ENCODE measurements at regions not wholly inside any gene's neighbourhood (a gene's known extent, or its start where the extent isn't known, plus 50 kb on each side); places are given as distances from the start of the nearest gene placed in this dataset.

DNA sequence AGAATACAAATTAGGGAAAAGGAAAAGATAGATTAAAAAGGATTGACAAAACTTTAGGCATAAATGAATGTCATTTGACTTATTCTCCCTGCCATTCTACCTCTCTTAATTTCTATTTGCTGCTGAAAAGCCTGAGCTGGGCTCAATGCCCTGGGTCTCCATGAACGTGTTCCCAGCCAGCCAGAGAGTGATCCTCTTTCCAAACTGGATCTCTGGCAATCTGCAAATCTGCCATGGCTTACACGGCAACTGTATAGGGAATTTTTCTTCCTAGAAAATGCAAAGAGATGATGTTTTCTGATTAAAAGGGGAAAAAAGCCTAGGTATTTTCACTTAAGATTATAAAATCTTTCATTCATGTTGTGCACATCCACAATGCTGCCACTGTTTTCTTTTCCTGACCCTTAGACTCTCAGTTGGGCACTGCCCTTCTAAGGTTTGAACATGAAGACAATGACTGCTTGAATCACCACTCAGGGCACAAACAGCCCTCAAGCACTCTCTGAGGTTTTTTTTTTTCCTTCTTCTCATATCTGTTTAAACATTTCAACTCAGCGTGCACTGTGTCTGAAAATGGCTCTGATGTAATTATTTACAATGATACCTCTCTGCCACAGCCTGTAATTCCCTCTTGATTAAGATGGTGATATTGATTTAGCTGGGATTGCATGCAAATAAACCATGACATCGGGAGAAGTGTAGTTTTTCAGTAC is 60.3 kb downstream of the DACT1 start:
- DNase-seq = no peak

DNA sequence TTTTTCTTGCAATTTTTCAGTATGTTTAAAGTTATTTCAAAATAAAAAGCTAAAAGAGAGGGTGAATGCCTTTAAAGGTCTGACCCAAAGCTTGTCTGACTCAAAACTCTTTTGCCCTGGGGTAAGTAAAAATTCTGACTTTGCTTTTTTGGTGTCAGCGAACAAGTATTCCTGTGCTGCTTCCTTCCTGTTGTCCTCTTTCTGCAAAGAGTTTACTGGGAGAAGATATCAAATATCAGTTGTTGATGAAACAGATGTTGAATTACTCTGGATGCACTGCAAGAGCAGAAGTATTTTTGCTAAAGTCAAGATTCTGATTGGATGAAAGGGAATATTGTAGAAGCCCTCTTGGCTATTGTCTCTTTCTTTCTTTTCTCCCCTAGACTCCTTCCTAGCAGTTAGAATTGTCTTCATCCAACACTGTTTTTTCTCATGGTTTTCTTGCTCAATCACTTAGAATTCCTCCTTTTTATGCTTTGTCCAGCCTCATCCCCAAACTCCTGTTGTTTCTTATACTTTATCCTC is 62.0 kb downstream of the DACT1 start:
- no peak for DNase-seq

DNA sequence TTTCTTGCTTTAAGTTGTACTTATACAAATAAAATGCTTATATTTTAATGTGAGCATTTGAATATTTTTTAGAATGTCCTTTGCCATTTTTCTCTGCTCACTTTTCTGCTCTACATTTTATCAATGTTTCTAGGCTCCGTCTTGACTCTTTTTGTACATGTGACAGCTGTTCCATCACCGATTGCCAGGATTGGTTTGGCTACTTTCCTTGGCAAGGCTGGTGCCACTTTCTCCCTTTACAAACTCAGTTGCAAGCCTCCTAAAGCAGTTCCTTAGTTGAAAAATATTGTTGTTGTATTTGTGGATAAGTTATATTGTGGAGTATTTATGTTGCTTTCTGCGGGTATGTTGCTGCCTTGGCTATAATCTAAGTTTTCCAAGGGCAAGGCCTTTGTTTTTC is 63.4 kb downstream of the DACT1 start:
- DNase-seq = no peak

DNA sequence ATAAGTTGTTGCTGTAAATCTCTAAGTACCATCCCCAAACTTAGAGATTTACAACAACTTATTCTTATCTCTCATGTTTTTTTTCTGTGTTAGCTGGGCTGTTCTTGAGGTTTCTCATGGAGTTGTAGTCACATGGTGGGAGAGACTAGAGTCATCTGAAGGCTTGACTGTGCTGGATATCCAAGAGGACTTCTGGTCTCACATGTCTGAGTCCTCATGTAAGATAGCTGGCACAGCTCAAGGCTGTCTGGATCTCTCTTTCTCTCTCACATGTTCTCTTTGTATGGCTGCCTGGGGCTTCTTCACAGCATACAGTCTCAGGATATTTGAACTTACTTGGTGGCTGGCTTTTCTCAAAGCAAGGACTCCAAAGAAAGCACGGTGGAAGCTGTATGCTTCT is 63.8 kb downstream of the DACT1 start:
- no peak for DNase-seq

DNA sequence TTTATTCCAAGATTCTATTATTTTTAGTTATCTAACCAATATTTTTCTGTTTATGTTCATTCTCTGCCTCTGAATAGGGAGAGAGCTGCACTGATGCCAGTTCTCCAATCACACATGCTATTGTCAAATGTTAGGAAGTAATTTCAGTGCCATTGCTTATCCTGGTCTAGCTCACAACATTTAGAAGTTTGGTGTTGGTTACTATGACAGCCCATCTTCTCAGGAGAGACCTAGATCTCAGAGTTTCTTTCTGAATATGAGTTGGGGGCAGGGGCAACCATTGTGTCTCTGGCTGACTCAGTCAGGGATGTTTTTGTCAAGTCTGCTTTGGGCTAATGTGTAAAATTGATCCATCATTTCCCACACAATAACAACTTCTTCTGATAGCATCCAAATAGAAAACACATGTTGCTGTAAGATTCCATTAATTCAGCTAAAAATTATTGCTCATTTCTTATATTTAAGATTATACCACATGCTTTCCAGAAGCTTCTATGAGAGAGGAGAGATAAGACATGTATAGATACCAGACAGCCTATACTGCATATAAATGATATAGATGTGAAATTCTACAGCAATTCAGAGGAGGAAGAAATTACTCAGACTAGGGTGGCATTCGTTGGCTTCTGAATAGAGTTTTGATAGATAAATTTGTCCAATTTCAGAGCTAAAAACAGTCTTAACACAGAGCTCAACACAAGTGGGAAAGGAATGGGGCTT is 64.8 kb downstream of the DACT1 start:
- no peak for DNase-seq

DNA sequence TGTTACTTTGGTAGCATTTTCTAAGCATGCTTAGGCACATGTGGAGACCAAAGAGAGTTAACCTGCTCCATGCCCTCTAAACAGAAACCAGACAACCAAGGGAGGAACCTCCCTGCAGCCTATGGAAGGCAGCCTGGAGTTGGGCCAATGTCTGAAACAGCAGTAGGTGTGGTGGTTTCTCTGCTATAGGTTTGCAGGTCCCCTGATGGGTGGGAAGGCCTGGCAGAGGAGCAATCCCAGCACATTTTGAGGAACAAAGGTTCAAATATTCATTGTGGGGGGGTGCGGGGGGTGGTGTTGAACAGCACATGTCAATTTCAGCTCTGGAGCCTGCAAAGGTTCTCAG is 65.4 kb downstream of the DACT1 start:
- DNase-seq = no peak

DNA sequence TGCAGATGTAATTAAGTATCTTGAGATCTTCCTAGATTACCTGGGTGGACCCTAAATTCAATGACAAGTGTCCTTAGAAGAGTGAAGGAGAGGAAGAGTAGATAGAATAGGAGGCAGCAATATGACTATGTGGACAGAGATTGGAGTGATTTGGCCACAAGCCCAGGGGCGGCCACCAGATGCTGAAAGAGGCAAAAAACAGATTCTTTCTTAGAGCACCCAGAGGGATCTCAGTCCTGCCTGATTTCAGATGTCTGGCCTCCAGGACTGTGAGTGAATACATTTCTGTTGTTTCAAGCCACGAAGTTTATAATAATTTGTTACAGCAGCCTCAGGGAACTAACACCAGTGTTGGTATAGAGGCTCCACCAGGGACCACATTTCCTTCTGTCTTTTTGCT is 67.3 kb downstream of the DACT1 start:
- no peak for DNase-seq

DNA sequence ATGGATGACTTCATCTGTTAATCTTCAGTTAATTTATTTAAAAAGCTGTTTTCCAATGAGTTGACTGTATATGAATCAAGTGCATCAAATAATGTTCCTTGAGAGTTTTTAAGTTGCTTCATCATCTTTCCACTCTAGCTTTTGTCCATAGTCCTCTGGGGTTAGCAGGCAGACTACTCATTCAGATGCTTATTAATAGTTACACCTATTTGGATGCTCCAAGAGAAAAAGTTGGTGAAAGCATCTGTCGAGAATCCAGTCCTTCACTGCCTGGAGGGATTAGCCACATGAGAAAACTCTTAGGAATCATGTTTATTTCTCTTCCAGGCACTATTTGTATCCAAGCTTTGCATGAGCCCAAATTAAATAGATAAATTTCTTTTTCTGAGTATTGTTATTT is 70.2 kb downstream of the DACT1 start:
- DNase-seq = no peak

DNA sequence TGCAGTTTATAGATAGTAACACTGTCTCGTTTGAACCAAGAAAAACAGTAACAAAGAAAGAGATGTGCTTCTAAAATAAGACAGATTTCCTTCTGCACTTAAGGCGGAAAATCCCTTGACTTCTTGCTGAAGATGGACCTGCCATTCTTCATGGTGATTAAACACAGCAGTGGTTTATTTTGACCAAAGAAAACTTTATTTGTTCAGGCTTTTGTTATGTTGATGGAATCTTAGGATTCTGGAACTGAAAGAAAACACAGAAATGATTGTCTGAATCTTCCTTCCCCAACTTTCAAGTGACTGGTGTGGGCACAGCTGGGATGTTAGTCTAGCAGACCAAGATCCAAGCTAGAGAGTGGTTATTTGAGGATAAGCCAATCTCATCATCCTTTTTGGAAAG is 72.2 kb downstream of the DACT1 start:
- DNase-seq = no peak

DNA sequence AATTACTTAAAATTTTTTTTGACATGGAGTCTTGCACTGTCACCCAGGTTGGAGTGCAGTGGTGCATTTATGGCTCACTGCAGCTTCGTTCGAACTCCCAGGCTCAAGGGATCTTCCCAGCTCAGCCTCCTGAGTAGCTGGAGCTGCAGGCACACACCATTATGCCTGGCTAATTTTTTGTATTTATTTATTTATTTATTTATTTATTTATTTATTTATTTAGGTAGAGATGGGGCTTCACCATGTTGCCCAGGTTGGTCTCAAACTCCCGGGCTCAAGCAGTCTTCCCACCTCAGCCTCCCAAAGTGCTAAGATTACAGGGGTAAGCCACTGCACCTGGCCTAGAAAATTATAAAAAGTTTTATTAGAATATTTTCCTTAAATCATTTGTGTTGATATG is 73.6 kb downstream of the DACT1 start:
- no peak for DNase-seq

DNA sequence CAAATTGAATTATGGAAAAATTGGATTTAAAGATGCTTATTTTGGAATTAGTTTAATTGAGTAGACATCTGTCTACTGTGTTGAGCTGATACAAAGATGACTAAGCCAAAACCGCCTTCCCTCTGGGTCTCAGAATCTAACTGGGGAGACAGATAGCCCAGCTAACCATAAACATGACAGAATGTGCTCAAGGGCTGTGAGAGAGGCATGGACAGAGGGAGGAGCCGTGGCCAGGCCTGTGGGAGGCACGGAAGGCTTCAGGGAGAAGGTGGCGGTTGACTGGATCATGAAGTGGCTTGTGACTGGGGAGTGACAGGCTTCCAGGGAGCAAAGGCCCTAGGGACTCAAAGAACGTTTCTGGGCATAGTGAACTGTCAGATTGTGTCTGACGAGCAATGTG is 74.6 kb downstream of the DACT1 start:
- no peak for DNase-seq

DNA sequence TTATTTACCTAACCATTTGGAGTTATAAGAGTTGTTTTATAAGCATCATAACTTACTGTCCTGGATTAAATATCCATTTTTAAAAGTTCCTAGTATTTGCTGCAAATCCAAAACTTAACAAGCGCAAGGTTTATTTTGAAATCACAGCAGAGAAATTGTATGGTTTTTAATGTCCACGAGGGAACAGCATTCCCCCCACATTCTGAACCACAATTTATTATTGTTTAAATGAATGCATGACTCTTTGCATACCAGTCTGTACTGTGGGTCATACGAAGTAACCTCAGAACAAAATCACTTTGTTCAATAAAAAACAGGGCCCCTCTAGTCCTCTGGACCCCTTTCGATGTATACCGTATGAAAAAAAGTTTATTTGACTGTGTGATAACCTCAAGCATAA is 75.9 kb downstream of the DACT1 start:
- DNase-seq = no peak

DNA sequence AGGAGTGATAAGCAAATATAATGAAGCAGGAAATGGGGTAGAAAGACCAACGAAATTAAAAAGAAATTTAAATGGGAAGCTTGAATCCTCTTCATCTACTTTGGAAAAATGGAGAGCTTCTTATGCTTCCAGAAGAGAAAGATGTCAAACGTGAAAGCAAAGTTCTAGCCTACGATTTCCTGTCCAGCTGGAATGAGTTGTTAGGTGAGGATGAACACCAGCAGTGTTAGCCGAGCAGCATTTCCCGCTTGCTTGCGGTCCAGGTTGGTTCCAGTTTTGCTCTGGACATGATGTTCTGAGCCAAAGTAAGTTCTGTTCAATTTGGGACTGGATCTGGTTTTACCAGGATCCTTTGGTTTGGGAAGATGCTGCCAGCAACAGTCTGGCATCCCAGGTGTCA is 78.9 kb downstream of the DACT1 start:
- no peak for DNase-seq

DNA sequence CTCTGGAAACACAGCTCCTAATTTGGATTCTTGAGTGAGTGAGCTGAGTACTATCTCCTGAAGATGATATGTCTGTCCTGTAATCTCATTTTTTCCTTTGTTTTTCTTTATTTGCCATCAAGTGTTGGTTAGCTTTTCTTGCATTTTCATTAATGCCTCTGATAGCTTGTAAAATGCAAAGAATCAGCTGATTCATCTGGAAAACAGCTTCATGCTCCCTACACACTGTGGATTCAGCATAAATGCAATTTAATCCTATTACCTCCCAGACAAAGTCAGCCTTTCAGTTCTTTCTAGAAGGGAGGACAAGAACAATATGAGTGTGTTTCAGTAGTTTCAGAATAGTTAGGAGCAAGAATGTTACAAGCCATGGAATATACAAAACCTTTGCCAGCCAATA is 79.4 kb downstream of the DACT1 start:
- DNase-seq = no peak

DNA sequence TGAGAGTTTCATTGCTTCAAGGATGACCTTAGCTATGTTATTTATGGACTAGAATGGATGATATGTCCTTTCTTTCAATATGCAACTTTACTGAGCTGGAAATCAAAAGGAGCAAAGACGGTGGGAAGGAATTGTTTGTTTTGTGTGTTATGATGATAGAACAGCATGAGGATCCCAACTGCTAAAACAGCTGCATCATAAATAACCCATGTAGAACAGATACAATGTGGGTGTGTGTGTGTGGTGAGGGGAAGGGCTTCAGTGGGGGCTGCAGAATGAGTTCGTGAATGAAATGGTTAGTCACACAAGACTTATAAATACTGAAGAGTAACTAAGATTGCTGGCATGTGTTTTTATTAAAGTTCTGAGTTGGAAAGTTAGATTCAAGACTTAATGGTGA is 80.1 kb downstream of the DACT1 start:
- no peak for DNase-seq

DNA sequence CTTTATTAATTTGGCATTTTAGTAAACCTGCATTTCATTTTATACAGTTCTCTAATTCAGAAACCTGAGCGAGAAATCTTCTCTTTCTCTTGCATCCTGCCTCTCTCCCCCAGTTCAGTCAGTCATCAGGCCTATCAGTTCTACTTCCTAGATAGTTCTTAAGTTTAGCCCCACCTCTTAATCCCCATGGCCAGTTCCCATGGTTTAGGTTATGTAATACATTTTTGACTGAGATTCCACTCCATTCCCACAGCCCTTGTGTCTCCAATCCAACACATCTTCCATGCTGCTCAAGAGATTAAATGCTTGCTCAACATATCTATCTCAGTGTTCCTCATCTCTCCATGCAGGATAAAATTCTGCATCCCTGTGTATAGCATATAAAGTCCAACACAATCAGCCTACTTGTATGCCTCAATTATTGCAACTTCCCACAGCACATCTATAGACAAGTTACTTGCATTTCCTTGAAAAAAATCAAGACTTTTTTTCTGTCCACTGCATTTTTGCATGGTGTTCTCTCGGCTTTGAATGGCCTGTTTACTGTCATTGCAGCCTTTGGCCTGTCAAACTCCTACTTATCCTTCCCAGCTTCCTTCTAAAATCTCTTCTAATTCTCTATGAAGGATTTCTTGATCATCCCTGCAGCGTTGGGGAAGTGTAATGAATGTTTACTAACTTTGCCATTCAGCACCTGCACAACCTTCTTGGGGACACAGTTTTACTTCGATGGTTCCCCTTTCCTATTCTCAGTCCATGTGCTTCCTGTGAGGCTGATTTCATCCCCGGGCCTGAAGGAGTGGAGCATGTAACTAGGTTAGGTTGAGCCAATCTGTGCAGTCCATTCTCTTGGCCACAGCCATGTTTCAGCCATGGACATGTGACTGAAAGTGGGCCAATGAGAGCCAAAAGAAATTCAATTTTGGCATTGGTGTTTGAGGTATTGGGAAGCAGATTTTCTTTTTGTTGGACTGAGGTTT is 80.8 kb downstream of the DACT1 start:
- DNase-seq = no peak

DNA sequence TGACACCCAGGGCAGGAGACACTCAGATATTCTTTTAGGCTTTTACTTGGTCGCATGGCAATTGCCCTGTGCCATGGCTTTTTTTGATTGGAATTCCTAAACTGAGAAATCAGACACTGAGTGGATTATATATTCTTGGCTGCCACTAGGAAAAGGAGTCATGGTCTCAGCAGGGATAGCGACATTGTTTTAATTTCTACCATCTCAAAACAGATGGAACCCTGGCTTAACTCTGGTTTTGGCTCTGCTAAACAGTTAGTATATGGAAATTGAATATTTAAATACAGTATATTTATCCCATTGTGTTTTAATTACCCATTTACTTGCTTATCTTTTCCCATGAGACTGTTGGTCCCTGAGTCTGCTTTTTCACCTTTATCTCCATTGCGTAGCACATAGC is 84.0 kb downstream of the DACT1 start:
- DNase-seq = no peak

DNA sequence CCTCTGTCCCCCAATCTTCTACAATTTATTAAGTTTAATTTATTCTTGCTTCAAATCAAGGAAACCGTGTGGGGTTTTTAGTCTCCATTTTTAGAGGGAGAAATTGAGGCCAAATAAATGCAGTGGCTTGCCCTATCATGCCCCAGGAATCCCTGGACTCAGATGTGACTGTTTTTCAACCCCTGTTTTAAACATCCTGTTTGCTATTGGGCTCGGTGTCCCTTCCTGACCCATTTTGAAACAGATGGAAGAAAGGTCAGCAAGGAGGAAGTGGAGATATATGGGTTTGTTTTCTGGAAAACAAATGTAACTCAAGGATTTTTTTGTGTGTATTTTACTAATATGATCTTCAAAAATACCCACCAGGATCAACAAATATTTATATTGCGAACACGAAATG is 84.7 kb downstream of the DACT1 start:
- no peak for DNase-seq

DNA sequence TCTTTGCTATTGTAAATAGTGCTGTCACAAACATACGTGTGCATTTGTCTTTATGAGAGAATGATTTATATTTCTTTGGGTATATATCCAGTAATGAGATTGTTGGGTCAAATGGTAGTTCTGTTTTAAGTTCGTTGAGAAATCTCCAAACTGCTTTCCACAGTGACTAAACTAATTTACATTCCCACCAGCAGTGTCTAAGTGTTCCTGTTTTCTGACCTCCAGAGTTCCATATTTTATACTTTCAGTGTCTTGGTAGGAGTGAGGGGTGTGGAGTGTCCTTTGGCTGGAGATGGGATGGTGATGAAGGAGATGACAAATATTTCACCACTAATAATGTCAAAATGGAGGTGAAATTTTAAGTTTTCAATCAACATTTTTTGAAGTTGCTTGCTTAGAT is 86.4 kb downstream of the DACT1 start:
- DNase-seq = no peak

DNA sequence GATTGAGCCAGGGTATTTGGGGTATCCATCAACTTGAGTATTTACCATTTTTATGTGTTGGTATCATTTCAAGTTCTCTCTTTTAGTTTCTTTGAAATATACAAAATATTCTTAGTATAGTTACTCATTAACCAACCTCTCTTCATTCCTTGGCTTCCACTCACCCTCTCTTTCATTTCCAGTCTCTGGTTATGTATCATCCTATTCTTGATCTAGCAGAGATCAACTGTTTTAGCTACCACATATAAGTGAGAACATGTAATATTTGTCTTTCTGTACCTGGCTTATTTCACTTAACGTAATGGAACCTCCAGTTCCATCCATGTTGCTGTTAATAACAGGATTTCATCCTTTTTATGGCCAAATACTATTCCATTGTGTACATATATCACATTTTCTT is 86.9 kb downstream of the DACT1 start:
- no peak for DNase-seq

DNA sequence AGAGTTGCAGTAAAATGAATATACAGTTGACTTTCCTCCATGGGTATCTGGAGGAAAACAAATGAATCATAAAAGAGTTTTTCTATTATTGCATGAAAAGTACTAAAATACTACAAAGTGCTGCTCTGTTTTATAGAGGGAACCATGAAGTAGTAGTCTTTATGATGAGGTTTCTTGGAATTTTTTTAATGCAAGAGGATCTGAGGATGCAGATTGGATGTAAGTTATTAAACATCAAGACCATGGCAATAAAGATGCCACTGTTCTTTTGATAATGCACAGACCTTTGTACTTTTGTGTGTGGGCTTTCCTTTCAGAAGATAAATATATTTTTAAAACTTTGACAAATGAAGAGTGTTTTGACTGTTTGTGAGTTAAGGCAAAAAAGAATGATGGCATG is 87.5 kb downstream of the DACT1 start:
- DNase-seq = no peak

DNA sequence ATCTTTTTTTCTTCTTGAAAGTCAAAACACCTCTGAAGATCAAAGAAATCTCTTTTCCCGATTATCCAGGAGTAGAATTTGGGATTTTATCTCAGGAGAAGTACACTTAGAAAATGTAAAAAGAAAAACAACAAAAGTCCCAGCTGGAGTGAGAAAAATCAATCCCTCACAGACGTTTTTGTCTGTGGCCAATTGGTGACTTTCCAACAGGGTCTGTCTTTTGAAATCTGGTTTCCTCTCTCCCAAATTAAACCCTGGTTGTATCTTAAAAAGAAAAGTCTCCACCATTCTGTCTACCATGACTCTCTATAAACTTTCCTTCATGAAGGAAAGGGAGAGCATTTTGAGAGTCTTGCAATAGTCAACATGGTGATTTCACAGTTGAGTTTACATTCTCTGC is 88.1 kb downstream of the DACT1 start:
- no peak for DNase-seq

DNA sequence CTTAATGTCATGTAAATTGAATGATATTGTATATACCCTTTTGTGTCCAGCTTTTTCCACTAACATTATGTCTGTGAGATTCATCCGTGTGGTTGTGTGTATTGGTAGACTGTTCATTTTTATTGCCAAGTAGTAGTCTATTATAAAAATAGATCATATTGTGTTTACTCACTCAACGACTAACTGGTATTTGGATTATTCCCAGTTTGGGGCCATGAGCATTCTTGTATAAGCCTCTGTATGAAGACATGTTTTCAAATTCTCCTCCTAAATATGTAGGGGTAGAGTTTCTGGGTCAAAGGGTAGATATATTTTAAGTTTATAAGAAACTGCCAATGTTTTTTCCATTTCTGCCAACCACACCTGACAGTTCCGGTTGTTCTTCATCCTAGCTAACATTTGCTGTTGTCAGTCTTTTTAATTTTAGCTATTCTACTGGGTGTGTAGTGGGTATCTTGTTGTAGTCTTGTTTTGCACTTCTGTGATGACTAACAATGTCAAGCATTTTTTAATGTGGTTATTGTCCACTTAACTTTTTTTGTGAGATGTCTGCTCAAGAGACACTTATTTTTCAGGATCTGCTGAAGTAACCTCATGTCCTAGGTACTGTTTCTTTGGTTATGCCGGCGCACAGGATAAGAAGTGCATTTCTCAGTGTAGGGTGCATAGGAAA is 93.2 kb downstream of the DACT1 start:
- DNase-seq = no peak

Measured in stimulated activated CD8-positive, alpha-beta memory T cell treated with anti-CD3 and anti-CD28 coated beads, Interleukin-4, amount 100 ng/mL, for 48 hours (primary cell).